Neural progenitor cell (in vitro differentiated cells): ENCODE measurements at regions not wholly inside any gene's neighbourhood (a gene's known extent, or its start where the extent isn't known, plus 50 kb on each side); places are given as distances from the start of the nearest gene placed in this dataset.

ENCODE experiments used
- CTCF ChIP-seq: fragments of 200-600 bp; sonication (generic); IDR thresholded peaks from 2 replicates; pipeline ENCODE4 v1.5.1; 2017; ENCODE audit warnings: antibody characterized with exemption, mild to moderate bottlenecking
- EZH2 ChIP-seq: fragments of 200-600 bp; sonication (generic); IDR thresholded peaks from 2 replicates; pipeline ENCODE4 v1.6.1; 2017; ENCODE audit warnings: antibody characterized with exemption, mild to moderate bottlenecking, moderate library complexity
- EZH2phosphoT487 ChIP-seq: fragments of 200-600 bp; sonication (generic); IDR thresholded peaks from 2 replicates; pipeline ENCODE4 v1.6.1; 2017; ENCODE audit warnings: antibody characterized with exemption

- TF ChIP-seq EZH2 (no peak), EZH2phosphoT487 (no peak), CTCF (no peak)
Observed at GRCh38 chr3:182046166-182046764, 334.5 kb downstream of the SOX2 start.
